ENCODE measurements at regions not wholly inside any gene's neighbourhood (a gene's known extent, or its start where the extent isn't known, plus 50 kb on each side); places are given as distances from the start of the nearest gene placed in this dataset.

DNA sequence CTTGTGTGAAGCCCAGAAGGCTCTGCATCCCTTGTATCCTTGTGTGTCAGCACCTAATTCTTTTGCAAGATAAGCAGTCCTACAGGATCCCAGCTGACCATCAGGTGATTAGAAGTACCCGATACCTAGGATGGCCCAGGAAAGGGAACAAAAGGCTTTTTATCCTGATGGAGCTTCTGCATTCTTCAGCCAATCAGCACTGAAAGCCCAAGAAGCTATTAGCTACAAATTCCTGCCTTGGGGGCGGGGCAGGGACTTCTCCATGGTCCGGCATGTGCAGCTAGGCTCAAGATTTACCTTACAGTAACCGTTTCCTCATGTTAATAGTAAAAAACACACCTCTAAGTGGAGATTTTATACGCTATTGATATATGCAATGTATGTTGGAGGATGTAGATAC is 264.6 kb upstream of the THUMPD2 start:
- Histone ChIP-seq H3K4me3 (no peak overlapping the region), H3K9me3 (no peaks in the 10 kb centered on the region), H3K27ac (no peak overlapping the region), H3K27me3 (no peaks in the 10 kb centered on the region), H3K4me1 (peaks cover 0 to 3% (median 0%) of the 10 kb centered on the region in 4 donors), H3K36me3 (no peaks in the 10 kb centered on the region)
- 71 to 80% (median 77%) methylated on average over 5 of the region's 5 CpGs for WGBS, 5 donors
- intact Hi-C loops (cut with DNase I; ENCODE audit: low total_unique reads) = no loop called here
- TF ChIP-seq CTCF (IDR thresholded peaks at IDR 0.05) (no peak), POLR2A (IDR thresholded peaks at IDR 0.05) (no peak), EP300 (IDR thresholded peaks at IDR 0.05) (no peak), POLR2AphosphoS5 (IDR thresholded peaks at IDR 0.05) (no peak)
- DNase-seq = no peak

- Histone ChIP-seq H3K27ac (no peak overlapping the region), H3K4me1 (peaks cover 0 to 6% (median 0%) of the 10 kb centered on the region in 4 donors), H3K36me3 (no peaks in the 10 kb centered on the region), H3K27me3 (no peaks in the 10 kb centered on the region), H3K4me3 (no peak overlapping the region), H3K9me3 (no peaks in the 10 kb centered on the region)
- 79 to 90% (median 87%) methylated on average over 4 of the region's 4 CpGs for WGBS, 5 donors
- DNase-seq = no peak
- intact Hi-C loops (cut with DNase I; ENCODE audit: low total_unique reads) = no loop called here
- TF ChIP-seq CTCF (IDR thresholded peaks at IDR 0.05) (no peak), EP300 (IDR thresholded peaks at IDR 0.05) (no peak), POLR2A (IDR thresholded peaks at IDR 0.05) (no peak), POLR2AphosphoS5 (IDR thresholded peaks at IDR 0.05) (no peak)
These were observed 264.1 kb upstream of the THUMPD2 start for GRCh38 chr2:40043191-40043590.

GRCh38 chr2:40041422-40042382 is 262.6 kb upstream of the THUMPD2 start:
- Histone ChIP-seq H3K36me3 (no peaks in the 10 kb centered on the region), H3K4me1 (peaks cover 0 to 6% (median 0%) of the 10 kb centered on the region in 4 donors), H3K27me3 (no peaks in the 10 kb centered on the region), H3K9me3 (no peaks in the 10 kb centered on the region), H3K27ac (peak overlapping the region in 1 of 5 donors; percentile 23), H3K4me3 (no peak overlapping the region)
- no peak for TF ChIP-seq EP300 (IDR thresholded peaks at IDR 0.05)
- no peak for TF ChIP-seq POLR2A (IDR thresholded peaks at IDR 0.05)
- TF ChIP-seq CTCF (IDR thresholded peaks at IDR 0.05) = no peak
- DNase-seq = peak in 1 of 2 donors; percentile 64
- 43 to 58% (median 51%) methylated on average over 6 of the region's 6 CpGs for WGBS, 5 donors
- intact Hi-C loops (cut with DNase I; ENCODE audit: low total_unique reads) = no loop called here

- intact Hi-C loops (cut with DNase I; ENCODE audit: low total_unique reads) = no loop called here
- H3K4me1 ChIP-seq = peaks cover 0 to 6% (median 0%) of the 10 kb centered on the region in 4 donors
- no peak overlapping the region for H3K27ac ChIP-seq
- peaks cover 0 to 5% (median 2%) of the 10 kb centered on the region in 4 donors for H3K9me3 ChIP-seq
- H3K4me3 ChIP-seq = no peak overlapping the region
- TF ChIP-seq CTCF (IDR thresholded peaks at IDR 0.05) (no peak), POLR2AphosphoS5 (IDR thresholded peaks at IDR 0.05) (no peak), EP300 (IDR thresholded peaks at IDR 0.05) (no peak), POLR2A (IDR thresholded peaks at IDR 0.05) (no peak)
- DNase-seq = no peak
- H3K36me3 ChIP-seq = no peaks in the 10 kb centered on the region
- no peaks in the 10 kb centered on the region for H3K27me3 ChIP-seq
These were observed 260.5 kb upstream of the THUMPD2 start for GRCh38 chr2:40039549-40039948.

Data from stomach (tissue), 8 donors.